ENCODE measurements at regions not wholly inside any gene's neighbourhood (a gene's known extent, or its start where the extent isn't known, plus 50 kb on each side); places are given as distances from the start of the nearest gene placed in this dataset.

GRCh38 chr1:184879876-184880557 is 94.3 kb downstream of the NIBAN1 start:
- TF ChIP-seq ZNF263 (CRISPR knock-in tag; IDR thresholded peaks at IDR 0.05) (no peak), THRA (CRISPR knock-in tag; IDR thresholded peaks at IDR 0.05; ENCODE audit: borderline replicate concordance) (no peak), SIN3A (IDR thresholded peaks at IDR 0.05; ENCODE audit: borderline replicate concordance, low read depth, low read length) (no peak), REST (IDR thresholded peaks at IDR 0.05; ENCODE audit: borderline replicate concordance in 1 of 2, low read depth in 1 of 2, low read length in 2 of 2) (no peak), ZNF83 (CRISPR knock-in tag; IDR thresholded peaks at IDR 0.05; ENCODE audit: borderline replicate concordance) (no peak)
